Upper lobe of left lung (tissue), 4 donors: ENCODE measurements at regions not wholly inside any gene's neighbourhood (a gene's known extent, or its start where the extent isn't known, plus 50 kb on each side); places are given as distances from the start of the nearest gene placed in this dataset.

Experiments used
- EP300 ChIP-seq, 4 donors: sonication (generic); formaldehyde crosslinking; IDR thresholded peaks; one replicate each; pipeline ENCODE4 v1.5.1; 2017; ENCODE audit warnings: antibody characterized with exemption in 4 of 4, control low read depth in 2 of 4
- POLR2A ChIP-seq, 4 donors: fragments of 450-650 bp; IDR thresholded peaks; one replicate each; pipeline ENCODE4 v1.5.1; 2016 to 2017; ENCODE audit warnings: antibody characterized with exemption in 4 of 4, mild to moderate bottlenecking in 2 of 4
- TF ChIP-seq, protein P1 (sequence below), 6 experiments: fragments of 450-650 bp in 4 of 6; fragments of 200-600 bp in 2 of 6; sonication (generic) in 2 of 6; IDR thresholded peaks; one replicate each; pipeline ENCODE4 v1.5.1; 2016 to 2019; ENCODE audit warnings: antibody characterized with exemption in 6 of 6

DNA sequence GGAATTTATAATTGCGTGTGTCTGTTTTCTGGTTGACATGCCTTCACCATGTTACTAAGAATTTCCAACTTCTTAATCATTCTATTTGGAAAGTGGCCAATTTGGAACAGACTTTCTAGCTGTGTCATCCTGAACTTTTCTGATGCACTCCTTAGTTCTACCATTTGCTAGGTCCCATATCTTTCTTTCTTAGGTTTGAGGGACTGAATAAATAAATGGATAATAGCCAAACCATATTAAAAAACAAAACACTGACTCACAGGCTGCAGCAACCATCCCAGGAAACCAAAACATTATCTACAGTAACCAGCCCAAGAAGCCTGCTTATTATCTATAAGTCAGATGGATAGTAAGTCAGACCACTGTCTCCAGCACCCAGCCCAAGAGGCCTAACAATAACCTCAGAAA is 57.5 kb upstream of the PLET1 start:
- TF ChIP-seq, protein P1, sequence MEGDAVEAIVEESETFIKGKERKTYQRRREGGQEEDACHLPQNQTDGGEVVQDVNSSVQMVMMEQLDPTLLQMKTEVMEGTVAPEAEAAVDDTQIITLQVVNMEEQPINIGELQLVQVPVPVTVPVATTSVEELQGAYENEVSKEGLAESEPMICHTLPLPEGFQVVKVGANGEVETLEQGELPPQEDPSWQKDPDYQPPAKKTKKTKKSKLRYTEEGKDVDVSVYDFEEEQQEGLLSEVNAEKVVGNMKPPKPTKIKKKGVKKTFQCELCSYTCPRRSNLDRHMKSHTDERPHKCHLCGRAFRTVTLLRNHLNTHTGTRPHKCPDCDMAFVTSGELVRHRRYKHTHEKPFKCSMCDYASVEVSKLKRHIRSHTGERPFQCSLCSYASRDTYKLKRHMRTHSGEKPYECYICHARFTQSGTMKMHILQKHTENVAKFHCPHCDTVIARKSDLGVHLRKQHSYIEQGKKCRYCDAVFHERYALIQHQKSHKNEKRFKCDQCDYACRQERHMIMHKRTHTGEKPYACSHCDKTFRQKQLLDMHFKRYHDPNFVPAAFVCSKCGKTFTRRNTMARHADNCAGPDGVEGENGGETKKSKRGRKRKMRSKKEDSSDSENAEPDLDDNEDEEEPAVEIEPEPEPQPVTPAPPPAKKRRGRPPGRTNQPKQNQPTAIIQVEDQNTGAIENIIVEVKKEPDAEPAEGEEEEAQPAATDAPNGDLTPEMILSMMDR (IDR thresholded peaks at IDR 0.05), result no peak
- TF ChIP-seq POLR2A (IDR thresholded peaks at IDR 0.05) (no peak), EP300 (IDR thresholded peaks at IDR 0.05) (no peak)
